MCF 10A (cell line): ENCODE measurements at regions not wholly inside any gene's neighbourhood (a gene's known extent, or its start where the extent isn't known, plus 50 kb on each side); places are given as distances from the start of the nearest gene placed in this dataset.

Experiments
- BruUV-seq: library from RNA; stranded (reverse); fragments of 400-500 nt; replicated peaks from 2 replicates; lab custom pipeline; 2021; lab: Mats Ljungman, UMichigan
- CTCF ChIA-PET: fragments of 300-600 bp; sonication (Branson Sonifier 250); formaldehyde crosslinking; extraction: SDS; loops from one replicate; lab custom pipeline; 2021; ENCODE audit warnings: antibody characterized with exemption, inconsistent platforms; lab: Yijun Ruan, JAX
- POLR2A ChIA-PET: fragments of 300-600, 350-650 bp; sonication (Branson Sonifier 250); formaldehyde crosslinking; extraction: SDS; loops from one replicate; lab custom pipeline; 2020; ENCODE audit warnings: antibody characterized with exemption, inconsistent platforms; lab: Yijun Ruan, JAX
- DNase-seq: peaks from one replicate; pipeline ENCODE4 v3.0.0-alpha.2; 2018; ENCODE audit not compliant: unreplicated experiment
- H3K27ac Mint-ChIP-seq: one replicate; pipeline ENCODE4 v1.8.0; 2022; ENCODE audit warnings: mild to moderate bottlenecking, low read depth, mixed read lengths; ENCODE audit not compliant: unreplicated experiment
- H3K27me3 Mint-ChIP-seq: one replicate; pipeline ENCODE4 v1.8.0; 2022; ENCODE audit warnings: mixed read lengths; ENCODE audit not compliant: insufficient read depth, unreplicated experiment
- H3K36me3 Mint-ChIP-seq: one replicate; pipeline ENCODE4 v1.8.0; 2022; ENCODE audit warnings: mild to moderate bottlenecking, moderate library complexity, mixed read lengths; ENCODE audit not compliant: insufficient read depth, unreplicated experiment
- H3K4me1 Mint-ChIP-seq: one replicate; pipeline ENCODE4 v1.8.0; 2022; ENCODE audit warnings: mixed read lengths; ENCODE audit not compliant: insufficient read depth, unreplicated experiment
- H3K4me3 Mint-ChIP-seq: one replicate; pipeline ENCODE4 v1.8.0; 2022; ENCODE audit warnings: mild to moderate bottlenecking, moderate library complexity, mixed read lengths; ENCODE audit not compliant: unreplicated experiment
- H3K9me3 Mint-ChIP-seq: one replicate; pipeline ENCODE4 v1.8.0; 2022; ENCODE audit warnings: mixed read lengths; ENCODE audit not compliant: unreplicated experiment
- intact Hi-C: fragments of 100-400 bp; cut with micrococcal nuclease; formaldehyde crosslinking; loops from 2 replicates; pipeline ENCODE4 v1.14.1; 2022
- TF ChIP-seq, protein P1 (sequence below): fragments of 200-600 bp; IDR thresholded peaks from one replicate; pipeline ENCODE4 v1.8.0; 2022; ENCODE audit warnings: antibody characterized with exemption, mild to moderate bottlenecking; ENCODE audit not compliant: unreplicated experiment

DNA sequence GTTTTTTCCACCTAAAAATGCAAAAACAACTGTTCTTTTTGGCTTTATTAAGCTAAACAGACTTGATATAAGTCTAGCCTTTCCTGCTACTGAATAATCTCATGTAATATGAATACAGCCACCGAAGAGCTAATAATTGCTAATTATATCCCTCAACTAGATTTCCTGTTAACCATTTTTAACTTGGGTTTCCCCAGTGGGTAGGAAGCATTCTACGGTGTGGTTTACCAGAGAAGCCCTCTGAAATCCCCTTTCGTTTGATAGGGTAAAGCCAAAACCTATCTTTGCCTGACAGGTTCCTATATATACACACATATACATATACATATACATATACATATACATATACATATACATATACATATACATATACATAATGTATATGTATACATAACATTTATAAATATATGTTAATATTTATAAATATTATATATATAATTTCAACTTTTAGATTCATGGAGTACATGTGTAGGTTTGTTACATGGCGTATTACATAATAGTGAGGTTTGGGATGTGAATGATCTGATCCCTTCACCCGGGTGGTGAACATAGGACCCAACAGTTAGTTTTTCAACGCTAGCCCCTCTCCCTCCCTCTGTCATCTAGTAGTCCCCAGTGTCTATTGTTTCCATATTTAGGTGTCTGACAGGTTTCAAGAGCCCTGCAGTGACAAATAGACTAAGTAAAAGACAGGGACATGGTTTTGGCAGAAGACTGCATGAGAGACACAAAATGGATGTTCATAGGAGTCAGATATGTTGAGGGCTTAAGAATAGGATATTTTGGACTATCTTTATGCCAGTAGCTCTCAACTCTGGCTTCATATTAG, 62.4 kb downstream of the ATXN3L start:
- H3K9me3 Mint-ChIP-seq: peaks cover 7% of the 10 kb centered on the region
- ChIA-PET POLR2A (no interaction called here), CTCF (interaction anchor here (0.5 to 1.0 kb wide), 3 partner anchors 49 to 311 kb away, joined by 4 to 6 read pairs (median 5); no protein-coding TSS in a partner anchor)
- no peak for DNase-seq
- peaks cover 4% of the 10 kb centered on the region for H3K36me3 Mint-ChIP-seq
- H3K4me3 Mint-ChIP-seq: no peak overlapping the region
- no peak overlapping the region for H3K27ac Mint-ChIP-seq
- H3K27me3 Mint-ChIP-seq: peaks cover 16% of the 10 kb centered on the region
- H3K4me1 Mint-ChIP-seq: no peaks in the 10 kb centered on the region
- intact Hi-C loops: no loop called here
- TF ChIP-seq, protein P1, sequence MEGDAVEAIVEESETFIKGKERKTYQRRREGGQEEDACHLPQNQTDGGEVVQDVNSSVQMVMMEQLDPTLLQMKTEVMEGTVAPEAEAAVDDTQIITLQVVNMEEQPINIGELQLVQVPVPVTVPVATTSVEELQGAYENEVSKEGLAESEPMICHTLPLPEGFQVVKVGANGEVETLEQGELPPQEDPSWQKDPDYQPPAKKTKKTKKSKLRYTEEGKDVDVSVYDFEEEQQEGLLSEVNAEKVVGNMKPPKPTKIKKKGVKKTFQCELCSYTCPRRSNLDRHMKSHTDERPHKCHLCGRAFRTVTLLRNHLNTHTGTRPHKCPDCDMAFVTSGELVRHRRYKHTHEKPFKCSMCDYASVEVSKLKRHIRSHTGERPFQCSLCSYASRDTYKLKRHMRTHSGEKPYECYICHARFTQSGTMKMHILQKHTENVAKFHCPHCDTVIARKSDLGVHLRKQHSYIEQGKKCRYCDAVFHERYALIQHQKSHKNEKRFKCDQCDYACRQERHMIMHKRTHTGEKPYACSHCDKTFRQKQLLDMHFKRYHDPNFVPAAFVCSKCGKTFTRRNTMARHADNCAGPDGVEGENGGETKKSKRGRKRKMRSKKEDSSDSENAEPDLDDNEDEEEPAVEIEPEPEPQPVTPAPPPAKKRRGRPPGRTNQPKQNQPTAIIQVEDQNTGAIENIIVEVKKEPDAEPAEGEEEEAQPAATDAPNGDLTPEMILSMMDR: no peak
- BruUV-seq: no TSS peak

DNA sequence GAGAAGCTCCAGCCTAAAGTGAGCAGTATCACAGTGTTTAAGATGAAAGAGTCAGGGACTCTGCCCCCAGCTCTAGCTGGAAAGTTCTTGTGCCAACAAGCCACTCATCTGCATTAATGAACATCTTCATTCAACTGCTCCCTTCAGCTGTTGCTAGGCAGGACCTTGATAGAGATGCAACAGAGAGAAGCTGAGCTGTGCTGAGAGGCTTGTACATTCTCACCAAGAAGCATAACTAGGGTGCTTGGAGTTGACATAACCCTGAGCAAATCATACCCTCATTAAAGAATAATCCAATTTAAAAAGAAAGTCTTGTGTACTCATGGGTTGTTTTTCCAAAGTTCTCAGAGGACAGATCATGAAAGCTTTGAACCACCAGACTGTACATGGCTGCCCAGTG, 63.2 kb downstream of the ATXN3L start:
- Mint-ChIP-seq H3K9me3 (peaks cover 7% of the 10 kb centered on the region), H3K36me3 (peaks cover 4% of the 10 kb centered on the region), H3K4me1 (no peaks in the 10 kb centered on the region), H3K4me3 (no peak overlapping the region), H3K27ac (no peak overlapping the region), H3K27me3 (peaks cover 23% of the 10 kb centered on the region)
- intact Hi-C loops: no loop called here
- no peak for DNase-seq
- TF ChIP-seq, protein P1: no peak
- ChIA-PET CTCF (interaction anchor here (0.9 to 1.0 kb wide), 2 partner anchors 231 to 310 kb away, joined by 4 to 6 read pairs; no protein-coding TSS in a partner anchor), POLR2A (no interaction called here)
- no TSS peak for BruUV-seq

DNA sequence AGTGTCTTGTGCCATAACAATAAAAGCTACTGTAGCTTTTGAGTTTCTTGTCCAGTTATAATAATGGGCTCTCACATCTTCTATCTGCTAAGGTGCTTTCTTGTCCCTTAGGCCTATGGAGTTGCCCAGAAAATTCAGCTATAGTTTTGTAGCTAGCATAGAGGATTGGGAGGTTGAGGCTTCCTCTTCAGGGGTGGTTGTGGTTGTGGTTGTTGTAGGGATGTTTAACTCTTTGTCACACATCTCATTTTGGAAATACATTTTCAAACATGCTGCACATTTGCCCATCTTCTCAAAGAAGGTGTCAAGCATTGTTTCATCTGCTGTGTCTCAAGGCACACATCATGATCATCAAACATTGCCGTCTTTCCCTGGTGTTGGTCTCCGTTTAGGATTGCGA, 65.0 kb downstream of the ATXN3L start:
- intact Hi-C loops: loop anchor here (1.0 kb wide), 1 partner anchor 233 kb away; no protein-coding TSS in a partner anchor
- peaks cover 27% of the 10 kb centered on the region for H3K27me3 Mint-ChIP-seq
- POLR2A ChIA-PET: interaction anchor here (1.0 to 2.1 kb wide), 4 partner anchors 10 to 233 kb away, joined by 3 to 7 read pairs (median 4); no protein-coding TSS in a partner anchor
- DNase-seq: no peak
- H3K36me3 Mint-ChIP-seq: peaks cover 4% of the 10 kb centered on the region
- no peaks in the 10 kb centered on the region for H3K4me1 Mint-ChIP-seq
- TF ChIP-seq, protein P1: no peak
- no peak overlapping the region for H3K27ac Mint-ChIP-seq
- no peak overlapping the region for H3K4me3 Mint-ChIP-seq
- H3K9me3 Mint-ChIP-seq: peaks cover 7% of the 10 kb centered on the region
- CTCF ChIA-PET: interaction anchor here (0.6 to 3.3 kb wide), 8 partner anchors 28 to 1480 kb away, joined by 3 to 19 read pairs (median 3); no protein-coding TSS in a partner anchor
- BruUV-seq: no TSS peak
